ENCODE measurements at regions not wholly inside any gene's neighbourhood (a gene's known extent, or its start where the extent isn't known, plus 50 kb on each side); places are given as distances from the start of the nearest gene placed in this dataset.

- TF ChIP-seq ZNF367 (CRISPR knock-in tag; IDR thresholded peaks at IDR 0.05; ENCODE audit: borderline replicate concordance): no peak
- TF ChIP-seq ZNF563 (CRISPR knock-in tag; IDR thresholded peaks at IDR 0.05): no peak
Measured at GRCh38 chr3:160126761-160127160, 98.5 kb upstream of the C3orf80 start (continued).

- Histone ChIP-seq H3K4me1 (ENCODE audit: insufficient read depth, low read length) (no peaks in the 10 kb centered on the region), H3K9me3 (ENCODE audit: low read length) (no peaks in the 10 kb centered on the region), H3K4me2 (ENCODE audit: low read depth, low read length) (no peak overlapping the region), H3K36me3 (replicated peaks in 1 of 2; ENCODE audit: control insufficient read depth in 1 of 2, insufficient read depth in 2 of 2, low read length in 2 of 2) (no peaks in the 10 kb centered on the region), H3K27me3 (ENCODE audit: control insufficient read depth in 1 of 2, insufficient read depth in 2 of 2, low read length in 2 of 2) (no peaks in the 10 kb centered on the region), H3K4me3 (replicated peaks in 1 of 3; ENCODE audit: insufficient read depth in 1 of 3, low read depth in 2 of 3, low read length in 3 of 3) (no peak overlapping the region), H2AFZ (ENCODE audit: low read length) (no peak overlapping the region), H3K27ac (ENCODE audit: extremely low read length, insufficient read depth, low read length) (no peak overlapping the region), H3K9ac (ENCODE audit: insufficient read depth, low read depth, low read length) (no peak overlapping the region), H4K20me1 (ENCODE audit: insufficient read depth, low read length) (no peaks in the 10 kb centered on the region), H3K79me2 (ENCODE audit: insufficient read depth, low read length) (no peaks in the 10 kb centered on the region)
- TF ChIP-seq RAD51 (IDR thresholded peaks at IDR 0.05; ENCODE audit: borderline replicate concordance) (no peak), ZNF34 (CRISPR knock-in tag; IDR thresholded peaks at IDR 0.05; ENCODE audit: borderline replicate concordance) (no peak), MBNL3 (CRISPR knock-in tag; conservative IDR thresholded peaks at IDR 0.05) (no peak), KDM5B (CRISPR knock-in tag; IDR thresholded peaks at IDR 0.05; ENCODE audit: borderline replicate concordance) (no peak), ZNF501 (CRISPR knock-in tag; IDR thresholded peaks at IDR 0.05) (no peak), HOMEZ (CRISPR knock-in tag; IDR thresholded peaks at IDR 0.05; ENCODE audit: low read depth) (no peak), PTBP1 (IDR thresholded peaks at IDR 0.05; ENCODE audit: low read depth, low read length, poor library complexity, severe bottlenecking) (no peak), SIN3B (IDR thresholded peaks at IDR 0.05; ENCODE audit: low read length) (no peak), ZNF143 (CRISPR knock-in tag; IDR thresholded peaks at IDR 0.05) (no peak), DRAP1 (CRISPR knock-in tag; IDR thresholded peaks at IDR 0.05) (no peak), AFF4 (CRISPR knock-in tag; IDR thresholded peaks at IDR 0.05) (no peak), SNRNP70 (IDR thresholded peaks at IDR 0.05; ENCODE audit: low read depth, low read length) (no peak), KLF11 (CRISPR knock-in tag; IDR thresholded peaks at IDR 0.05) (no peak), PRPF4 (IDR thresholded peaks at IDR 0.05; ENCODE audit: low read depth, low read length, poor library complexity, severe bottlenecking) (no peak), DMAP1 (CRISPR knock-in tag; IDR thresholded peaks at IDR 0.05) (no peak), SNAPC2 (CRISPR knock-in tag; IDR thresholded peaks at IDR 0.05) (no peak)
- intact Hi-C loops (cut with micrococcal nuclease; ENCODE audit: unreplicated experiment) (no loop called here), in situ Hi-C loops (cut with HindIII; ENCODE audit: extremely low pct_ligation_motif_present, low pct_unique_long_range_greater_than_20kb) (no loop called here)
- ChIA-PET CTCF (ENCODE audit: low intra/inter-chr PET ratio, low total read pairs) (no interaction called here), POLR2A (no interaction called here)
- BruUV-seq (replicated peaks): no TSS peak
- no peak for ATAC-seq
- FAIRE-seq: no peak
- WGBS (ENCODE audit: low lambda C conversion rate): 80% methylated on average over 3 of the region's 3 CpGs
- no peak for DNase-seq (ENCODE audit: low spot score)
Measured at GRCh38 chr3:160127308-160127707, 97.9 kb upstream of the C3orf80 start.
